ENCODE measurements at regions not wholly inside any gene's neighbourhood (a gene's known extent, or its start where the extent isn't known, plus 50 kb on each side); places are given as distances from the start of the nearest gene placed in this dataset.
A peak's percentile ranks its signal among the peaks of the same experiment; 100 is the strongest.

DNA sequence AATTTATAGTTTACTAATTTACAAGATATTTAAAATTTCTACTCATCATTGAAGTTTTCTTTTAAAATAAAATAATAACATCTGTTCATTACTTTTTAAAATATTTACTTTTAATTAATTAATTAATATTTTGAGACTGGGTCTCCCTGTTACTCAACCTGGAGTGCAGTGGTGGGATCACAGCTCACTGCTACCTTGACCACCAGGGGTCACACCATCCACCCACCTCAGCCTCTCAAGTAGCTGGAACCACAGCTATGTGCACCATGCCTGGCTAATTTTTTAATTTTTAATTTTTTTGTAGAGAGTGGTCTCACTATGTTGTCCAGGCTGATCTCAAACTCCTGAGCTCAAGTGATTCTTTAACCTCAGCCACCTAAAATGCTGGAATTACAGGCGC, 1013.6 kb downstream of the CDH9 start:
- DNase-seq (ENCODE audit: low read depth): no peak
- no peak overlapping the region for H3K4me3 ChIP-seq (ENCODE audit: low read length)
- TF ChIP-seq, protein P1, sequence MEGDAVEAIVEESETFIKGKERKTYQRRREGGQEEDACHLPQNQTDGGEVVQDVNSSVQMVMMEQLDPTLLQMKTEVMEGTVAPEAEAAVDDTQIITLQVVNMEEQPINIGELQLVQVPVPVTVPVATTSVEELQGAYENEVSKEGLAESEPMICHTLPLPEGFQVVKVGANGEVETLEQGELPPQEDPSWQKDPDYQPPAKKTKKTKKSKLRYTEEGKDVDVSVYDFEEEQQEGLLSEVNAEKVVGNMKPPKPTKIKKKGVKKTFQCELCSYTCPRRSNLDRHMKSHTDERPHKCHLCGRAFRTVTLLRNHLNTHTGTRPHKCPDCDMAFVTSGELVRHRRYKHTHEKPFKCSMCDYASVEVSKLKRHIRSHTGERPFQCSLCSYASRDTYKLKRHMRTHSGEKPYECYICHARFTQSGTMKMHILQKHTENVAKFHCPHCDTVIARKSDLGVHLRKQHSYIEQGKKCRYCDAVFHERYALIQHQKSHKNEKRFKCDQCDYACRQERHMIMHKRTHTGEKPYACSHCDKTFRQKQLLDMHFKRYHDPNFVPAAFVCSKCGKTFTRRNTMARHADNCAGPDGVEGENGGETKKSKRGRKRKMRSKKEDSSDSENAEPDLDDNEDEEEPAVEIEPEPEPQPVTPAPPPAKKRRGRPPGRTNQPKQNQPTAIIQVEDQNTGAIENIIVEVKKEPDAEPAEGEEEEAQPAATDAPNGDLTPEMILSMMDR (conservative IDR thresholded peaks at IDR 0.05; ENCODE audit: low read depth, low read length): peak; percentile 52

DNA sequence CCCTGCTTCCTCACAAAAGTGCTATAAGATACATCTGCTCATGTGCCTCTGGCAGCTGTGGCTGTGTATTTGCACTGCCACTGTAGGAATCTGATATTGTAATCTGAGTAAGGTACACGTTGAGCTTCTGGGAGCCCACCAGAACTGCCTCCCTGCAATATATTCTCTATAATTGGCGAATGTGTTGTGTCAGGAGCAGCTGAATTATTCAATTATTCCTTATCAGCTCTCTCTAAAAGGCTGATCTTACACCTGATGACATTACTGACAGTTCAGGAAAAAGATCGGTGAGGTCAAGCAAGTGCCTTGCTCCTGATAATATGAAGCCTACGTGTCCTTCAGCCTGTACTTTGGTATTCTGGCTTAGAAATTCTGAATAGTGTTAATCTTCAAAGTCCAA, 1015.0 kb downstream of the CDH9 start:
- no peak for DNase-seq (ENCODE audit: low read depth)
- TF ChIP-seq, protein P1 (conservative IDR thresholded peaks at IDR 0.05; ENCODE audit: low read depth, low read length): no peak
- no peak overlapping the region for H3K4me3 ChIP-seq (ENCODE audit: low read length)

DNA sequence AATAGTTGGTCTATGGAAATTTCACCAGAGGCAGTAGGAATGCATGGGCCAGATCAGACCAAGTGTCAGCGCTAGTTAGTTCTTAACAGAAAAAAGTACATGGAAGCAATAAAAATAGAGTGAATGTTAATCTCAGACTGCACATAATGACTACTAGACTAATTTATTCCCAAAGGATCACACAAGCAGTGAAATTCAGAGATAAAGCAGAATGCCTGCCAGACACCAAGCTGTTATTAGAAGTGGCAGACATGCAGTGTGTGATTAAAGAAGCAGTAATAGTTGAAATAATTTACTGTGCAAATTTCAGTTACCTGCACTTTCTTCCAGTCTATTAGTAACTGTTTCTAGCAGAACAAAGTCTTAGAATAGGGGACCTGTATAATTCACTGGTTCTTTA, 1024.2 kb downstream of the CDH9 start:
- H3K4me3 ChIP-seq (ENCODE audit: low read length): no peak overlapping the region
- TF ChIP-seq, protein P1 (conservative IDR thresholded peaks at IDR 0.05; ENCODE audit: low read depth, low read length): no peak
- DNase-seq (ENCODE audit: low read depth): no peak

DNA sequence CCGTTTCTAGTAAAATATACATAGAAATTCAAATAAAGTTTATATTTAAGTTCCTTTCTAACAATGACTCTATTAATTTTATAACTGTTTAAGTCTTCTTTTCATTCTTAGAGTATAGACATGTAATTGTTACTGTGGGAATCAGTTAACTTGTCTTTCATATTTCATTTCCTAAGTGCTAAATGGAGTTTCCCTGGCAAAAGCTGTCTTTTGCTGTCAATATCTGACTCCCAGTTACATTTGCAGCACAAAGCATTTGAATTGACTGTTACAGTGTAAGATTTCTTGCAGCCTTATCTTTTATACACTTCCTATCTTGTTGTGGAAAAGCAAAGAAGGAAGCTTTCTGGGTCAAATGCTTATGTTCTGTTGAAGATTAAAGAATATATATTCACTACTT, 1026.3 kb downstream of the CDH9 start:
- H3K4me3 ChIP-seq (ENCODE audit: low read length): no peak overlapping the region
- DNase-seq (ENCODE audit: low read depth): no peak
- TF ChIP-seq, protein P1 (conservative IDR thresholded peaks at IDR 0.05; ENCODE audit: low read depth, low read length): no peak

DNA sequence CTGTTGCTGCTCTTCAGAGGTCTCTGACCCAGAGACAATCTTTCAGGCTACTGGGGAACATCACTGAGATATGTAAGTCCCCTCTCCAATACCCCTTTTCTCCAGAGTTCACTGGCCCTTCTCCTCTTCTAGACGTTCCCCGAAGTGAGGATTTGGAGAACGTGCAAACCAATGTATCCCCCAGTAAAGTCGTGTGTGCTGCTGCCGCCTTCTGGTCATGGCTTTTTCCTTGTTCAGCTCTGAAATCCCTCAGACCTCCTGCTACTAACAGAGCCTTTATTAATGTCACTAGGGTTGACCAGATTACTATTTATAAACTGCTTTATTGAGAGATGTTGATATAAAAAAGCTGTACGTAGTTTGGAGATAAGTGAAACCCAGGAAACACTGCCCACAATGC, 1028.6 kb downstream of the CDH9 start:
- H3K4me3 ChIP-seq (ENCODE audit: low read length): no peak overlapping the region
- TF ChIP-seq, protein P1 (conservative IDR thresholded peaks at IDR 0.05; ENCODE audit: low read depth, low read length): peak; percentile 32
- no peak for DNase-seq (ENCODE audit: low read depth)

DNA sequence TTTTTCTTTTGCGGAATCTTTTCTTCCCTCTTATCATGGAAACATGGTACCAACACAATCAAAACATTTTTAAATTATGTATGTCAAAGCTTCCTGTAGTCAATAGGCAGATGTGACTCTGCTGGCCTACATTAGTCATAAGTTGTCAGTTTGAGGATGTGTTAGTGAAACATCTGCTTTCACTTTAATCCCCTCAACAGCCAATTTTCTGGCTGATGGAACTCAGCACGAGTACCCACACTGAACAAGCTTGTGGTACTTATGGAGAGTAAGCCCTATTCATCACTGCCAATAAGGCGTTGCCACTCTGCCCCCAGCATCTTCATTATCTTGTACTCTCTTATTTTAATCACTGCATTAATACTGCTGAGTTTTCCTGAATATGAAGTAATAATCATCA, 1034.4 kb downstream of the CDH9 start:
- no peak for DNase-seq (ENCODE audit: low read depth)
- TF ChIP-seq, protein P1 (conservative IDR thresholded peaks at IDR 0.05; ENCODE audit: low read depth, low read length): no peak
- H3K4me3 ChIP-seq (ENCODE audit: low read length): no peak overlapping the region

DNA sequence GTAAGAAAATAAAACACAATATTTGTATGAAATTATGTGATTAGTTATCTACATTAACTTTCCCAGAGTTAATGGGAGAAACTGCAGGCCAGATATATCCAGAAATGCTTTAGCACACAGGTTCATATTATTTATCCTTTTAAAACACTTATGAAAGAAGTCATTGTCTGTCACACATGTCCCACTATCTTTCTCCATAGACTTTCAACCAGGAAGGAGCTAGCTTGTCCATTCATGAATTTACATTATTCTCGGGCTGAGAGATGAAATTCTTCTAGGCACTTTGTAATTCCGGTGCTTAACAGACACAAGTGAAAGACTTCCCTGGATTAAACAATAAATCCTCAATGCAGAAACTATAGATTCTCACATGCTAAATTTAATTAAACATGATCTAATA, 1043.2 kb downstream of the CDH9 start:
- no peak for DNase-seq (ENCODE audit: low read depth)
- TF ChIP-seq, protein P1 (conservative IDR thresholded peaks at IDR 0.05; ENCODE audit: low read depth, low read length): no peak
- H3K4me3 ChIP-seq (ENCODE audit: low read length): no peak overlapping the region

All from retinal pigment epithelial cell (primary cell).